Fibroblast of mammary gland (primary cell): ENCODE measurements at regions not wholly inside any gene's neighbourhood (a gene's known extent, or its start where the extent isn't known, plus 50 kb on each side); places are given as distances from the start of the nearest gene placed in this dataset.

Source experiments
- DNase-seq: peaks from one replicate; pipeline ENCODE4 v3.0.0-alpha.2; 2010; ENCODE audit warnings: low read depth
- H3K4me3 ChIP-seq: 2 replicates; pipeline ENCODE4 v1.5.1; 2011; ENCODE audit warnings: low read depth, mild to moderate bottlenecking, low read length, moderate library complexity; ENCODE audit not compliant: control insufficient read depth
- CTCF ChIP-seq: conservative IDR thresholded peaks from 2 replicates; pipeline ENCODE4 v1.5.1; 2011; ENCODE audit warnings: low read depth, low read length, inconsistent platforms; ENCODE audit not compliant: control insufficient read depth, insufficient read depth

DNA sequence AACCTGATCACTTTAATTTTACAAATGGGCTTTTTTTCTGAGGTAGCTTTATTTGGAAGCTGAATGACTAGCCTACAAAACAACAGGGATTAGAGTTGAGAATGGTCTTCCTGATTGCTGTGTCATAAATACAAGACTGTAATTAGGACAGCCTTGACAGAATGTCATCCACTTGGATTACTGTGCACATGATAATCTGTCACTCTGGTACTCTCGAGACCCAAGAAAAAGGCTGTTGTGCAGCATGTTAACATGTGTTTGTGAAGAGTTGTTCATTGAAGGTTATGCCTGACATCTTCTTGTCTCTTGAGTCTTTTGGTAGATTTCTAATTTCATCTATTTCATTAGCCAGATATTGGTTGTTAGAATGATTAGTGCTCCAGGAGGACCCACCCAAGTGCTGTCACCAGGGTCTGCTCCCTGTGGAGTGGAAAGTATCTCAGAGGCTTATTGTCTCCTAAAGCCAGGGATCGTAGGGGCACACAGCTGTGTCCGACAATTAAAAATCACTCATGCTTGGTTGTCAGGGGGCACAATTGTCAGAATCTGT lies 212.2 kb upstream of the GPRIN3 start:
- no peak for TF ChIP-seq CTCF
- no peak overlapping the region for H3K4me3 ChIP-seq
- DNase-seq = no peak

DNA sequence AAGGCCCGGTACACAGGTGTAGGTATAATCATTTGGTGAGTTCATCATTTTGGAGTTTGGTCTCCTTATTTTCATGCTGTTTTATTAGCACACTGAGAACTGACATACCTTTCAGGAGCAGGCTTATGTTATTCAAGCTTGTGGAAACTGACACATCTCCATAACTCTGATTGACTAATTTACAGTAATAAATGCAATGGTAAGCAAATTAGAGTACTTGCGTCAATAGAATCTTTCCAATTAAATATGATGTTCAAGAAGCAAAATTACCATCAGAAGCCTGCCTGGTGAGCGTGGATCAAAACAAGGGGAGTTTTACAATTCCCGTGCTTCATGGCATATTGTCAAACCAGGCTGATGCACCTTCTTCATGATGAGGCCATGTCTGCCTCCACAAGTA lies 210.7 kb upstream of the GPRIN3 start:
- H3K4me3 ChIP-seq = no peak overlapping the region
- DNase-seq = no peak
- TF ChIP-seq CTCF = no peak

GRCh38 chr4:89514811-89515210 lies 207.2 kb upstream of the GPRIN3 start:
- H3K4me3 ChIP-seq = no peak overlapping the region
- TF ChIP-seq CTCF = no peak
- DNase-seq = peak; percentile 24

GRCh38 chr4:89511776-89512175 lies 204.2 kb upstream of the GPRIN3 start:
- H3K4me3 ChIP-seq = no peak overlapping the region
- DNase-seq = no peak
- no peak for TF ChIP-seq CTCF

GRCh38 chr4:89509708-89510281 lies 202.2 kb upstream of the GPRIN3 start:
- DNase-seq = peak; percentile 97
- H3K4me3 ChIP-seq = no peak overlapping the region
- TF ChIP-seq CTCF = no peak

DNA sequence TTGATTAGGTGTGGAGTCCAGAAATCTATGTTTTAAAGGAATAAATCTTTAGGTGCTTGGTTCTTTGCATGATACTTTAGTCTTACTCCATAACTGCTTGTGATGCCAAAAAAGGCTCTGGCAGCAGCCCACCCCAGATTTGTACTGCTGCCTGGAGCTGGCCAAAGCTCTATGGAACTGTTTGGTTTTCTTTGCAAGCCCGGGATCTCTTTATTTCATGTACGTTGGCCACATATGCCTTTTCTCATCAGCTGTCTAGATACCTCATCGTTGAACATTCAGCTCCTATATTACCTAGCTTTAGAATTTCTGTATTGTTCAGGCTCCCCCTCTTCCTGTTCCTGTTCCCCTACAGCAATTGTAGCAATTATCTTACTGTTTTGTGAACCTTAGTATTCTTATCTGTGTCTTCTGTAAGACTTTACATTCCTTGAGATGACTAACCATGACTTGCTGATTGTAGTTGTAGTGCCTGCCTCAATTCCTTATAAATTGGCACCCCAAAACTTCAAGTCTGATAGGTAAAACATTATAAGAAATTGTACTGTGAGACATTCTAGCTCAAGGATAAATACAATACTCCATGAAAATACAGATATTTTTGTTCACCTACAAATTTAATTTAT lies 199.4 kb upstream of the GPRIN3 start:
- no peak overlapping the region for H3K4me3 ChIP-seq
- no peak for DNase-seq
- no peak for TF ChIP-seq CTCF
